H1 (cell line): ENCODE measurements at regions not wholly inside any gene's neighbourhood (a gene's known extent, or its start where the extent isn't known, plus 50 kb on each side); places are given as distances from the start of the nearest gene placed in this dataset.

ENCODE experiments used
- CTCF ChIA-PET: fragments of 300-600 bp; sonication (Branson Sonifier 250); formaldehyde crosslinking; loops from one replicate; lab custom pipeline; 2021; ENCODE audit not compliant: partially characterized antibody; lab: Charles Lee
- POLR2A ChIA-PET: fragments of 300-600 bp; sonication (Branson Sonifier 250); formaldehyde crosslinking; loops from one replicate; lab custom pipeline; 2021; ENCODE audit warnings: inconsistent platforms; ENCODE audit not compliant: partially characterized antibody; lab: Charles Lee
- DNase-seq, 2 experiments: peaks; one replicate each; pipeline versions ENCODE4 v3.0.0 to v3.0.0-alpha.2; 2010 to 2022; ENCODE audit warnings: low spot score in 2 of 2, low read depth in 1 of 2, mixed read lengths in 1 of 2
- FAIRE-seq: peaks from 2 replicates; lab custom pipeline; 2011; peaks lifted over from hg19 to GRCh38; lab: Jason Lieb, UNC
- H2AFZ ChIP-seq: 2 replicates; pipeline ENCODE4 v1.8.1; 2012; ENCODE audit warnings: low read length, inconsistent platforms
- H2AK5ac ChIP-seq: 2 replicates; pipeline ENCODE4 v1.6.1; 2013; ENCODE audit warnings: low read depth, low read length
- H2BK120ac ChIP-seq: replicated peaks from 2 replicates; pipeline ENCODE3; 2013; ENCODE audit warnings: low read depth, low read length, inconsistent platforms
- H2BK12ac ChIP-seq: 2 replicates; pipeline ENCODE4 v1.6.1; 2013; ENCODE audit warnings: low read depth, low read length
- H2BK15ac ChIP-seq: 2 replicates; pipeline ENCODE4 v1.6.1; 2013; ENCODE audit warnings: low read length
- H2BK20ac ChIP-seq: 2 replicates; pipeline ENCODE4 v1.6.1; 2013; ENCODE audit warnings: low read length
- H2BK5ac ChIP-seq: 2 replicates; pipeline ENCODE4 v1.6.1; 2013; ENCODE audit warnings: low read depth, low read length
- H3K14ac ChIP-seq: 2 replicates; pipeline ENCODE4 v1.6.1; 2013; ENCODE audit warnings: inconsistent platforms; ENCODE audit not compliant: insufficient read length
- H3K18ac ChIP-seq: 2 replicates; pipeline ENCODE4 v1.6.1; 2013; ENCODE audit warnings: low read length; ENCODE audit errors: extremely low read depth
- H3K23ac ChIP-seq: 2 replicates; pipeline ENCODE4 v1.6.1; 2013; ENCODE audit warnings: inconsistent platforms; ENCODE audit not compliant: insufficient read length
- H3K23me2 ChIP-seq: 2 replicates; pipeline ENCODE4 v1.6.1; 2013; ENCODE audit warnings: low read depth, low read length
- H3K27ac ChIP-seq: 2 replicates; pipeline ENCODE4 v1.6.1; 2011; ENCODE audit warnings: low read depth, low read length, inconsistent platforms
- H3K27me3 ChIP-seq, 4 experiments: replicated peaks in 1 of 4; 1 replicate in 1 of 4; 2 replicates in 3 of 4; pipeline versions ENCODE4 v1.6.1 to v1.8.1; 2011 to 2013; ENCODE audit warnings: low read length in 3 of 4, mild to moderate bottlenecking in 3 of 4, inconsistent platforms in 2 of 4, mixed read lengths in 2 of 4, moderate library complexity in 1 of 4; ENCODE audit not compliant: control insufficient read depth in 3 of 4, insufficient read depth in 3 of 4; ENCODE audit errors: extremely low read depth in 1 of 4
- H3K36me3 ChIP-seq, 4 experiments: 2 replicates each; pipeline versions ENCODE4 v1.6.1 to v1.8.1; 2011 to 2013; ENCODE audit warnings: mild to moderate bottlenecking in 4 of 4, low read length in 3 of 4, moderate library complexity in 2 of 4, control low read depth in 1 of 4, inconsistent platforms in 1 of 4; ENCODE audit not compliant: insufficient read depth in 4 of 4, control insufficient read depth in 2 of 4
- H3K4ac ChIP-seq: replicated peaks from 2 replicates; pipeline ENCODE3; 2013; ENCODE audit warnings: low read length, low read depth, mixed read lengths, inconsistent platforms; ENCODE audit not compliant: insufficient read length
- H3K4me1 ChIP-seq, 4 experiments: replicated peaks in 1 of 4; 1 replicate in 1 of 4; 2 replicates in 3 of 4; pipeline versions ENCODE4 v1.6.1 to v1.8.1; 2011 to 2013; ENCODE audit warnings: low read length in 3 of 4, inconsistent platforms in 2 of 4, mixed read lengths in 1 of 4; ENCODE audit not compliant: insufficient read depth in 4 of 4, control insufficient read depth in 3 of 4
- H3K4me2 ChIP-seq, 2 experiments: 2 replicates each; pipeline versions ENCODE4 v1.6.1 to v1.8.1; 2011 to 2013; ENCODE audit warnings: low read depth in 2 of 2, low read length in 2 of 2, control low read depth in 1 of 2, inconsistent platforms in 1 of 2, mild to moderate bottlenecking in 1 of 2; ENCODE audit not compliant: insufficient read depth in 1 of 2
- H3K4me3 ChIP-seq, 4 experiments: fragments of 200-600, 300-600 bp in 1 of 4; sonication (generic), shearing (Covaris generic), sonication (Bioruptor Twin) in 1 of 4; 2 replicates each; pipeline versions ENCODE4 v1.5.1 to v1.8.1; 2011 to 2016; ENCODE audit warnings: low read length in 4 of 4, low read depth in 3 of 4, control low read depth in 2 of 4, inconsistent platforms in 2 of 4, mild to moderate bottlenecking in 2 of 4, mixed read lengths in 1 of 4, moderate library complexity in 1 of 4; ENCODE audit not compliant: insufficient read depth in 2 of 4; ENCODE audit errors: extremely low read depth in 1 of 4
- H3K56ac ChIP-seq: replicated peaks from 2 replicates; pipeline ENCODE3; 2013; ENCODE audit warnings: low read depth, mild to moderate bottlenecking, mixed read lengths, low read length, inconsistent platforms; ENCODE audit not compliant: insufficient read length
- H3K79me1 ChIP-seq: 2 replicates; pipeline ENCODE4 v1.6.1; 2013; ENCODE audit warnings: low read depth, low read length, control low read depth
- H3K79me2 ChIP-seq, 2 experiments: 2 replicates each; pipeline versions ENCODE4 v1.6.1 to v1.8.1; 2012 to 2013; ENCODE audit warnings: low read length in 2 of 2, mild to moderate bottlenecking in 2 of 2, inconsistent platforms in 1 of 2; ENCODE audit not compliant: insufficient read depth in 2 of 2, control insufficient read depth in 1 of 2
- H3K9ac ChIP-seq, 4 experiments: replicated peaks in 1 of 4; 1 replicate in 1 of 4; 2 replicates in 3 of 4; pipeline versions ENCODE4 v1.6.1 to v1.8.1; 2011 to 2013; ENCODE audit warnings: low read depth in 3 of 4, low read length in 3 of 4, control low read depth in 2 of 4, mild to moderate bottlenecking in 2 of 4, moderate library complexity in 2 of 4, inconsistent platforms in 1 of 4; ENCODE audit errors: extremely low read depth in 1 of 4
- H3K9me3 ChIP-seq, 2 experiments: 2 replicates each; pipeline versions ENCODE4 v1.6.1 to v1.8.1; 2012 to 2013; ENCODE audit warnings: mild to moderate bottlenecking in 2 of 2, moderate library complexity in 2 of 2, control low read depth in 1 of 2, inconsistent platforms in 1 of 2, low read depth in 1 of 2, low read length in 1 of 2, mixed read lengths in 1 of 2; ENCODE audit not compliant: insufficient read depth in 2 of 2
- H4K20me1 ChIP-seq, 2 experiments: replicated peaks in 1 of 2; 2 replicates each; pipeline versions ENCODE3 to v1.8.1; 2011 to 2013; ENCODE audit warnings: inconsistent platforms in 2 of 2, low read length in 2 of 2, mild to moderate bottlenecking in 1 of 2; ENCODE audit not compliant: insufficient read depth in 2 of 2, control insufficient read depth in 1 of 2
- H4K5ac ChIP-seq: 2 replicates; pipeline ENCODE4 v1.6.1; 2013; ENCODE audit warnings: low read length, low read depth, mixed read lengths, inconsistent platforms; ENCODE audit not compliant: insufficient read length
- H4K8ac ChIP-seq: 2 replicates; pipeline ENCODE4 v1.8.0; 2013; ENCODE audit warnings: mild to moderate bottlenecking, moderate library complexity, low read length, inconsistent platforms; ENCODE audit not compliant: insufficient read depth; ENCODE audit errors: extremely low read depth
- H4K91ac ChIP-seq: replicated peaks from 2 replicates; pipeline ENCODE3; 2013; ENCODE audit warnings: low read length, mixed read lengths, inconsistent platforms; ENCODE audit not compliant: insufficient read length
- CBX8 ChIP-seq: fragments of 300-800, 300-1000 bp; sonication (generic); IDR thresholded peaks from 2 replicates; pipeline ENCODE4 v1.7.1; 2016; ENCODE audit warnings: low read depth, low read length, borderline replicate concordance
- WGBS, 2 experiments: shearing (Covaris generic) in 1 of 2; methylation state at CpG; one replicate each; pipeline versions ENCODE4 v1.1.6 to v1.1.7; 2013 to 2015; ENCODE audit warnings: low lambda C conversion rate in 2 of 2, mixed read lengths in 2 of 2, inconsistent platforms in 1 of 2, low coverage in 1 of 2, missing lambda C conversion rate in 1 of 2; ENCODE audit not compliant: insufficient replicate concordance in 2 of 2, insufficient coverage in 1 of 2, insufficient read length in 1 of 2; ENCODE audit errors: extremely low coverage in 1 of 2, missing lambda C conversion rate in 1 of 2; 5-methylcytosine and 5-hydroxymethylcytosine counted together

DNA sequence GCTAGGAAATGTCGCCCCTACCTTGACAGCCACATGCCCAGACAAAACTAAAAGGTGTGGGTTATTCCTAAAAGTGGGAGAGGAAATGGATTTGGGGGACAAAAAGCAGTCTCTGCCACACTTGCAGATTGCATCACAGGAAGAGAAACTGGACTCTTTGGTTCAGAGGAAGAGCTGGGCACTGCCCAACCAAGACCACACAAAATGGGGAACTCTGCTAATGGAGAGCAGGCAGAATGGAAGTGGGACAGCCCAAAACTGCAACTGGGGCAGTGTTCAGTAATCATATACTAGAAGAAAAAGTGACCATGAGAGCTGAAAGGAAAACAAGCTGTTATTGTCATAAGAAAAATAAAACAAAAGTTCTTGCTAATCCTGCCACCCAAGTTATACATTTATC lies 138.9 kb upstream of the FRMD4B start:
- Histone ChIP-seq H2BK15ac (no peak overlapping the region), H3K4ac (no peak overlapping the region), H3K9me3 (no peaks in the 10 kb centered on the region), H3K79me2 (no peaks in the 10 kb centered on the region), H3K23me2 (no peaks in the 10 kb centered on the region), H3K56ac (no peak overlapping the region), H2AFZ (no peak overlapping the region), H3K4me1 (no peaks in the 10 kb centered on the region), H2BK5ac (no peak overlapping the region), H3K4me3 (no peak overlapping the region), H2AK5ac (no peak overlapping the region), H3K27me3 (no peaks in the 10 kb centered on the region), H4K91ac (no peak overlapping the region), H4K20me1 (no peaks in the 10 kb centered on the region), H2BK20ac (no peak overlapping the region), H3K23ac (no peak overlapping the region), H3K4me2 (no peak overlapping the region), H4K8ac (no peak overlapping the region), H4K5ac (no peak overlapping the region), H2BK12ac (no peak overlapping the region), H3K18ac (no peak overlapping the region), H2BK120ac (no peak overlapping the region), H3K27ac (no peak overlapping the region), H3K9ac (no peak overlapping the region), H3K36me3 (no peaks in the 10 kb centered on the region), H3K79me1 (0 out of 2 replicates have a peak, but pooled peaks cover 2% of the 10 kb centered on the region), H3K14ac (no peak overlapping the region)
- CTCF ChIA-PET, result interaction anchor here (1.0 to 1.4 kb wide), 2 partner anchors 10 to 99 kb away, joined by 3 to 4 read pairs; no protein-coding TSS in a partner anchor
- 78% methylated on average over 1 of the region's 1 CpG; no CpG with 5 or more reads in 1 of the 2 experiments for WGBS, 2 experiments
- no peak for DNase-seq
- no peak for FAIRE-seq
- POLR2A ChIA-PET, result interaction anchor here (0.6 kb wide), 1 partner anchor 11 kb away, joined by 3 read pairs; no protein-coding TSS in a partner anchor
- no peak for TF ChIP-seq CBX8
